ENCODE measurements at regions not wholly inside any gene's neighbourhood (a gene's known extent, or its start where the extent isn't known, plus 50 kb on each side); places are given as distances from the start of the nearest gene placed in this dataset.

DNA sequence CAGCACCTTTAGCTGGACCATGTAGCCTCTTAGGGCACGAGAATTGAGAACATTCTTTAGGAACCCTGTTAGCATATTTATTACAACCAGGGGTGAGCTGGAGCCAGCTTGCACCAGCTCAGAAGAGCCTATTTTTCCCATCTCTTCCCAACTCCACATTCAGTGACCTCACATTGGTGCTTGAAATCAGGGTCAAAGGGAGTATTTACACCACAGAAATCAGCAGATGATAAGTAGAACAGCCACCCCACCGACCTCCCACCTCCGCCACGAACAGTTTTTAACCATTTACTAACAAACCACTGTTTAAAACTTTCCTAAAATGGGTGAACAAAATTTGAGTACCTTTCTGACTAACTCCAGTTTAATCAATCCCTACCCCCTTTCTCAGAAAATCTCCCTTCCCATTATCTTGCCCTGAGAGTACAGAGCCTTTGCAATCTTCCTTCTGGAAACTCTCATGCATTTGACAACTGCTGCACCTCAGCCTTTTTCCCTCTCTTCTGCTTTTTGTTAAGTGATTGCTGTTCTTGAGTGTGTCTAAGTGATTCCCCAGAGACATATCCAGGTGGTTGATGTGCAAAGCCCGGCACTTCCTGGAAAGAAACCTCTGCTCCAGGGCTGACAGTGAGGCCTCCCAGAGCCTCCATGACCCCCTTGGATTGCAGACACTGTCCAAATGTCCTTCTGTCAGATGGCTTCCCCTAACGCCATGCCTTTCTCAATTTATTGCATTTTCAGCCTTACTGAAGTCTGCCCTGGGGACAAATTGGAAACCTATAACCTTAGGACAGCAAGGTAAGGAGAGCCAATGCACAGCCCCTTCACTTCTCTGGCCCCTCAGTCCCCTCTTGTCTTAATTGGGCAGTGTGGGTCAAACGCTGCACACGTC is 389.5 kb upstream of the TNP1 start:
- Histone ChIP-seq H3K27ac (ENCODE audit: low read depth in 1 of 2, low read length in 2 of 2) (no peak overlapping the region), H3K9ac (ENCODE audit: insufficient read depth, low read length, poor library complexity, severe bottlenecking) (no peak overlapping the region), H3K4me2 (replicated peaks; ENCODE audit: extremely low read depth, low read length, poor library complexity, severe bottlenecking) (no peak overlapping the region), H3K27me3 (ENCODE audit: control insufficient read depth in 2 of 2, insufficient read depth in 2 of 2, low read length in 2 of 2) (peaks cover 48 to 75% of the 10 kb centered on the region in 2 donors), H4K20me1 (ENCODE audit: insufficient read depth, low read length) (no peaks in the 10 kb centered on the region), H3K79me2 (ENCODE audit: insufficient read depth, low read length) (no peaks in the 10 kb centered on the region), H2AFZ (ENCODE audit: insufficient read depth, low read depth, low read length, poor library complexity, severe bottlenecking) (no peak overlapping the region), H3K4me1 (ENCODE audit: control insufficient read depth in 1 of 2, insufficient read depth in 2 of 2, low read length in 2 of 2) (peaks cover 7 to 9% of the 10 kb centered on the region in 2 donors), H3K4me3 (replicated peaks in 1 of 3; ENCODE audit: low read depth in 2 of 3, low read length in 3 of 3) (no peak overlapping the region), H3K36me3 (replicated peaks in 1 of 2; ENCODE audit: control insufficient read depth in 1 of 2, insufficient read depth in 2 of 2, low read length in 2 of 2) (no peaks in the 10 kb centered on the region), H3K9me3 (replicated peaks in 1 of 2; ENCODE audit: control insufficient read depth in 1 of 2, insufficient read depth in 1 of 2, low read length in 2 of 2) (no peaks in the 10 kb centered on the region)
- no peak overlapping the region for H3K4me3 Mint-ChIP-seq
- H3K36me3 Mint-ChIP-seq = no peaks in the 10 kb centered on the region
- H3K9me3 Mint-ChIP-seq = peaks cover 0 to 2% (median 0%) of the 10 kb centered on the region in 7 donors
- H3K27me3 Mint-ChIP-seq (ENCODE audit: low read depth in 3 of 3) = peaks cover 23 to 31% (median 27%) of the 10 kb centered on the region in 3 donors
- no peak overlapping the region for H3K27ac Mint-ChIP-seq
- no peak for DNase-seq
- TF ChIP-seq, protein P1, sequence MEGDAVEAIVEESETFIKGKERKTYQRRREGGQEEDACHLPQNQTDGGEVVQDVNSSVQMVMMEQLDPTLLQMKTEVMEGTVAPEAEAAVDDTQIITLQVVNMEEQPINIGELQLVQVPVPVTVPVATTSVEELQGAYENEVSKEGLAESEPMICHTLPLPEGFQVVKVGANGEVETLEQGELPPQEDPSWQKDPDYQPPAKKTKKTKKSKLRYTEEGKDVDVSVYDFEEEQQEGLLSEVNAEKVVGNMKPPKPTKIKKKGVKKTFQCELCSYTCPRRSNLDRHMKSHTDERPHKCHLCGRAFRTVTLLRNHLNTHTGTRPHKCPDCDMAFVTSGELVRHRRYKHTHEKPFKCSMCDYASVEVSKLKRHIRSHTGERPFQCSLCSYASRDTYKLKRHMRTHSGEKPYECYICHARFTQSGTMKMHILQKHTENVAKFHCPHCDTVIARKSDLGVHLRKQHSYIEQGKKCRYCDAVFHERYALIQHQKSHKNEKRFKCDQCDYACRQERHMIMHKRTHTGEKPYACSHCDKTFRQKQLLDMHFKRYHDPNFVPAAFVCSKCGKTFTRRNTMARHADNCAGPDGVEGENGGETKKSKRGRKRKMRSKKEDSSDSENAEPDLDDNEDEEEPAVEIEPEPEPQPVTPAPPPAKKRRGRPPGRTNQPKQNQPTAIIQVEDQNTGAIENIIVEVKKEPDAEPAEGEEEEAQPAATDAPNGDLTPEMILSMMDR (IDR thresholded peaks at IDR 0.05) = no peak
- no peaks in the 10 kb centered on the region for H3K4me1 Mint-ChIP-seq
- WGBS (ENCODE audit: insufficient coverage) = 86% methylated on average over 6 of the region's 8 CpGs
- intact Hi-C loops (cut with micrococcal nuclease) = loop anchor here in 1 of 2 donors (10.0 kb wide), 1 partner anchor 55 kb away; no protein-coding TSS in a partner anchor

DNA sequence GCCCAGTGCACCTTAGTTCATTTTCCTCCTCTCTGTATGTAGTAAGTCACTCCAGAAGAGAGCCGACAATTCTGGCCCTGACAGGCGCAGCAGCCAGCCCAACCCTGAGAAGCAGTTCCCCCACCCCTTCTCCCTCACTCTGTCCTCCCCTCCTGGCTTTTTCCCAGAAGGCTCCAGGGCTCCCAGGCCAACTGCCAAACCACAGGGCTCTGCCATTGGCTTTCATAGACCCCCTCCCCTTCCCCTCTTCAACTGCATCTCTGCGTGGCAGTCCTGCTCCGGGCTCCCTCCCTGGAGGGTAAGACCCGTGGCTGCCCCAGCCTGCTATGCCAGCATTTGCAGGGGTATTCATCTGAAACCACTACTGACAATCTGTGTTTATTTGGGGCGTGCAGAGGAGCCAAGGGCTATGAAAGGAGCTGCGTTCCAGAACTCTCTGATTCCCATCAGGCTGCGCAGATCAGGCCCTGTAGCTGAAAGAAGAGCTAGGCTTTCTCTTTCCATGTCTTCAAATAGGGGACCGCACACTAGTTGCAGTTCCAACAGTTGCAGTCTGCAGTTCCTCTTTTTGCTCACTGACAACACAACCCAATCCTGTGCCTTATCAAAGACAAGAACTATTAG is 388.6 kb upstream of the TNP1 start:
- TF ChIP-seq, protein P1 (IDR thresholded peaks at IDR 0.05) = no peak
- Histone ChIP-seq H3K27me3 (ENCODE audit: control insufficient read depth in 2 of 2, insufficient read depth in 2 of 2, low read length in 2 of 2) (peaks cover 39 to 73% of the 10 kb centered on the region in 2 donors), H3K79me2 (ENCODE audit: insufficient read depth, low read length) (no peaks in the 10 kb centered on the region), H2AFZ (ENCODE audit: insufficient read depth, low read depth, low read length, poor library complexity, severe bottlenecking) (no peak overlapping the region), H3K4me1 (ENCODE audit: control insufficient read depth in 1 of 2, insufficient read depth in 2 of 2, low read length in 2 of 2) (peaks cover 7 to 9% of the 10 kb centered on the region in 2 donors), H3K9ac (ENCODE audit: insufficient read depth, low read length, poor library complexity, severe bottlenecking) (no peak overlapping the region), H3K4me2 (replicated peaks; ENCODE audit: extremely low read depth, low read length, poor library complexity, severe bottlenecking) (peak overlapping the region; percentile 35), H3K27ac (ENCODE audit: low read depth in 1 of 2, low read length in 2 of 2) (no peak overlapping the region), H3K4me3 (replicated peaks in 1 of 3; ENCODE audit: low read depth in 2 of 3, low read length in 3 of 3) (peak overlapping the region in 1 of 3 experiments; percentile 39), H4K20me1 (ENCODE audit: insufficient read depth, low read length) (no peaks in the 10 kb centered on the region), H3K36me3 (replicated peaks in 1 of 2; ENCODE audit: control insufficient read depth in 1 of 2, insufficient read depth in 2 of 2, low read length in 2 of 2) (no peaks in the 10 kb centered on the region), H3K9me3 (replicated peaks in 1 of 2; ENCODE audit: control insufficient read depth in 1 of 2, insufficient read depth in 1 of 2, low read length in 2 of 2) (no peaks in the 10 kb centered on the region)
- DNase-seq = peak; percentile 33 to 58 (median 55)
- Mint-ChIP-seq H3K36me3 (no peaks in the 10 kb centered on the region), H3K4me3 (no peak overlapping the region), H3K4me1 (no peaks in the 10 kb centered on the region), H3K9me3 (peaks cover 0 to 2% (median 0%) of the 10 kb centered on the region in 7 donors), H3K27ac (no peak overlapping the region), H3K27me3 (ENCODE audit: low read depth in 3 of 3) (peaks cover 21 to 25% (median 24%) of the 10 kb centered on the region in 3 donors)
- intact Hi-C loops (cut with micrococcal nuclease) = loop anchor here in 1 of 2 donors (10.0 kb wide), 1 partner anchor 54 kb away; no protein-coding TSS in a partner anchor
- WGBS (ENCODE audit: insufficient coverage) = 9% methylated on average over 7 of the region's 9 CpGs

All from CD14-positive monocyte (primary cell).